ENCODE measurements at regions not wholly inside any gene's neighbourhood (a gene's known extent, or its start where the extent isn't known, plus 50 kb on each side); places are given as distances from the start of the nearest gene placed in this dataset.

GRCh38 chr2:12918835-12919445 is 202.2 kb downstream of the TRIB2 start:
- TF ChIP-seq CTCF (conservative IDR thresholded peaks at IDR 0.05; ENCODE audit: low read length) (no peak), EZH2phosphoT487 (IDR thresholded peaks at IDR 0.05; ENCODE audit: borderline replicate concordance, low read depth, low read length) (no peak)
